ENCODE measurements at regions not wholly inside any gene's neighbourhood (a gene's known extent, or its start where the extent isn't known, plus 50 kb on each side); places are given as distances from the start of the nearest gene placed in this dataset.

GRCh38 chr4:159564615-159565014 is 461.7 kb downstream of the RAPGEF2 start:
- no peaks in the 10 kb centered on the region for H3K36me3 ChIP-seq (ENCODE audit: control insufficient read depth in 1 of 2, insufficient read depth in 2 of 2, low read length in 2 of 2)
- H3K27ac ChIP-seq (ENCODE audit: low read depth, low read length) = no peak overlapping the region
- no peak overlapping the region for H2BK5ac ChIP-seq (ENCODE audit: low read depth, low read length, poor library complexity)
- H2BK12ac ChIP-seq (ENCODE audit: low read length) = no peak overlapping the region
- no peak for DNase-seq
- H3K4me3 ChIP-seq (ENCODE audit: low read depth, low read length) = no peak overlapping the region
- H4K91ac ChIP-seq (ENCODE audit: low read depth, low read length) = no peak overlapping the region
- no peak overlapping the region for H3K4ac ChIP-seq (ENCODE audit: low read depth, low read length)
- no peak overlapping the region for H3K23ac ChIP-seq (ENCODE audit: low read length)
- no peak overlapping the region for H3K14ac ChIP-seq (ENCODE audit: low read length)
- H4K8ac ChIP-seq (ENCODE audit: low read depth, low read length) = no peak overlapping the region
- no peaks in the 10 kb centered on the region for H3K4me1 ChIP-seq (ENCODE audit: control insufficient read depth in 1 of 2, insufficient read depth in 2 of 2, low read length in 2 of 2)
- no CpG with 5 or more reads among the region's 5 CpGs for WGBS (ENCODE audit: extremely low coverage, insufficient coverage, insufficient read length)
- H3K4me2 ChIP-seq (ENCODE audit: low read length) = no peak overlapping the region
- H3K9ac ChIP-seq (ENCODE audit: low read length) = no peak overlapping the region
- no peak overlapping the region for H2AK5ac ChIP-seq (ENCODE audit: low read length)
- no peak overlapping the region for H2BK120ac ChIP-seq (ENCODE audit: insufficient read depth, low read length, poor library complexity)
- H2AFZ ChIP-seq (ENCODE audit: insufficient read depth, low read length, poor library complexity) = no peak overlapping the region
- H3K79me1 ChIP-seq (ENCODE audit: low read length) = no peaks in the 10 kb centered on the region
- no peaks in the 10 kb centered on the region for H3K9me3 ChIP-seq (ENCODE audit: insufficient read depth, low read depth, low read length)
- no peaks in the 10 kb centered on the region for H3K79me2 ChIP-seq (ENCODE audit: control insufficient read depth, insufficient read depth, low read length, poor library complexity)
- H4K12ac ChIP-seq (ENCODE audit: low read depth, low read length) = no peak overlapping the region
- no peaks in the 10 kb centered on the region for H3K27me3 ChIP-seq (ENCODE audit: insufficient read depth, low read length)
- no peak overlapping the region for H3K18ac ChIP-seq (ENCODE audit: low read length)

GRCh38 chr4:159566786-159567185 is 463.9 kb downstream of the RAPGEF2 start:
- no peak overlapping the region for H2BK12ac ChIP-seq (ENCODE audit: low read length)
- H3K4me1 ChIP-seq (ENCODE audit: control insufficient read depth in 1 of 2, insufficient read depth in 2 of 2, low read length in 2 of 2) = no peaks in the 10 kb centered on the region
- H3K36me3 ChIP-seq (ENCODE audit: control insufficient read depth in 1 of 2, insufficient read depth in 2 of 2, low read length in 2 of 2) = no peaks in the 10 kb centered on the region
- no peaks in the 10 kb centered on the region for H3K27me3 ChIP-seq (ENCODE audit: insufficient read depth, low read length)
- no peak overlapping the region for H2BK120ac ChIP-seq (ENCODE audit: insufficient read depth, low read length, poor library complexity)
- no peaks in the 10 kb centered on the region for H3K9me3 ChIP-seq (ENCODE audit: insufficient read depth, low read depth, low read length)
- H3K9ac ChIP-seq (ENCODE audit: low read length) = no peak overlapping the region
- no peak overlapping the region for H3K23ac ChIP-seq (ENCODE audit: low read length)
- H3K27ac ChIP-seq (ENCODE audit: low read depth, low read length) = no peak overlapping the region
- no peak overlapping the region for H2AFZ ChIP-seq (ENCODE audit: insufficient read depth, low read length, poor library complexity)
- H4K8ac ChIP-seq (ENCODE audit: low read depth, low read length) = no peak overlapping the region
- no peak for DNase-seq
- H2BK5ac ChIP-seq (ENCODE audit: low read depth, low read length, poor library complexity) = no peak overlapping the region
- H4K12ac ChIP-seq (ENCODE audit: low read depth, low read length) = no peak overlapping the region
- no peak overlapping the region for H3K4me2 ChIP-seq (ENCODE audit: low read length)
- no peak overlapping the region for H2AK5ac ChIP-seq (ENCODE audit: low read length)
- no peak overlapping the region for H4K91ac ChIP-seq (ENCODE audit: low read depth, low read length)
- no CpG with 5 or more reads among the region's 1 CpG for WGBS (ENCODE audit: extremely low coverage, insufficient coverage, insufficient read length)
- H3K14ac ChIP-seq (ENCODE audit: low read length) = no peak overlapping the region
- H3K18ac ChIP-seq (ENCODE audit: low read length) = no peak overlapping the region
- no peak overlapping the region for H3K4ac ChIP-seq (ENCODE audit: low read depth, low read length)
- no peak overlapping the region for H3K4me3 ChIP-seq (ENCODE audit: low read depth, low read length)
- H3K79me2 ChIP-seq (ENCODE audit: control insufficient read depth, insufficient read depth, low read length, poor library complexity) = no peaks in the 10 kb centered on the region
- H3K79me1 ChIP-seq (ENCODE audit: low read length) = no peaks in the 10 kb centered on the region

GRCh38 chr4:159577241-159577640 is 474.4 kb downstream of the RAPGEF2 start:
- Histone ChIP-seq H3K14ac (ENCODE audit: low read length) (no peak overlapping the region), H3K36me3 (ENCODE audit: control insufficient read depth in 1 of 2, insufficient read depth in 2 of 2, low read length in 2 of 2) (no peaks in the 10 kb centered on the region), H2AK5ac (ENCODE audit: low read length) (no peak overlapping the region), H3K23ac (ENCODE audit: low read length) (no peak overlapping the region), H4K8ac (ENCODE audit: low read depth, low read length) (no peak overlapping the region), H2BK5ac (ENCODE audit: low read depth, low read length, poor library complexity) (no peak overlapping the region), H3K9me3 (ENCODE audit: insufficient read depth, low read depth, low read length) (no peaks in the 10 kb centered on the region), H3K9ac (ENCODE audit: low read length) (no peak overlapping the region), H4K91ac (ENCODE audit: low read depth, low read length) (no peak overlapping the region), H4K12ac (ENCODE audit: low read depth, low read length) (no peak overlapping the region), H3K18ac (ENCODE audit: low read length) (no peak overlapping the region), H3K27ac (ENCODE audit: low read depth, low read length) (no peak overlapping the region), H3K4me3 (ENCODE audit: low read depth, low read length) (no peak overlapping the region), H3K79me2 (ENCODE audit: control insufficient read depth, insufficient read depth, low read length, poor library complexity) (no peaks in the 10 kb centered on the region), H3K4me1 (ENCODE audit: control insufficient read depth in 1 of 2, insufficient read depth in 2 of 2, low read length in 2 of 2) (no peaks in the 10 kb centered on the region), H3K4ac (ENCODE audit: low read depth, low read length) (no peak overlapping the region), H3K79me1 (ENCODE audit: low read length) (no peaks in the 10 kb centered on the region), H2BK12ac (ENCODE audit: low read length) (no peak overlapping the region), H3K27me3 (ENCODE audit: insufficient read depth, low read length) (no peaks in the 10 kb centered on the region), H2AFZ (ENCODE audit: insufficient read depth, low read length, poor library complexity) (no peak overlapping the region), H2BK120ac (ENCODE audit: insufficient read depth, low read length, poor library complexity) (no peak overlapping the region), H3K4me2 (ENCODE audit: low read length) (no peak overlapping the region)
- WGBS (ENCODE audit: extremely low coverage, insufficient coverage, insufficient read length) = no CpG with 5 or more reads among the region's 2 CpGs
- DNase-seq = no peak

- H4K12ac ChIP-seq (ENCODE audit: low read depth, low read length) = no peak overlapping the region
- H3K9ac ChIP-seq (ENCODE audit: low read length) = no peak overlapping the region
- no peak overlapping the region for H3K4ac ChIP-seq (ENCODE audit: low read depth, low read length)
- H3K18ac ChIP-seq (ENCODE audit: low read length) = no peak overlapping the region
- no peak overlapping the region for H2AFZ ChIP-seq (ENCODE audit: insufficient read depth, low read length, poor library complexity)
- H2BK12ac ChIP-seq (ENCODE audit: low read length) = no peak overlapping the region
- H3K79me1 ChIP-seq (ENCODE audit: low read length) = no peaks in the 10 kb centered on the region
- no peak overlapping the region for H3K27ac ChIP-seq (ENCODE audit: low read depth, low read length)
- H3K14ac ChIP-seq (ENCODE audit: low read length) = no peak overlapping the region
- DNase-seq = no peak
- no peaks in the 10 kb centered on the region for H3K36me3 ChIP-seq (ENCODE audit: control insufficient read depth in 1 of 2, insufficient read depth in 2 of 2, low read length in 2 of 2)
- H3K4me1 ChIP-seq (ENCODE audit: control insufficient read depth in 1 of 2, insufficient read depth in 2 of 2, low read length in 2 of 2) = no peaks in the 10 kb centered on the region
- H3K23ac ChIP-seq (ENCODE audit: low read length) = no peak overlapping the region
- H3K4me3 ChIP-seq (ENCODE audit: low read depth, low read length) = no peak overlapping the region
- no peak overlapping the region for H2BK5ac ChIP-seq (ENCODE audit: low read depth, low read length, poor library complexity)
- no peaks in the 10 kb centered on the region for H3K27me3 ChIP-seq (ENCODE audit: insufficient read depth, low read length)
- H2AK5ac ChIP-seq (ENCODE audit: low read length) = no peak overlapping the region
- no peak overlapping the region for H4K91ac ChIP-seq (ENCODE audit: low read depth, low read length)
- H4K8ac ChIP-seq (ENCODE audit: low read depth, low read length) = no peak overlapping the region
- peaks cover 3% of the 10 kb centered on the region for H3K9me3 ChIP-seq (ENCODE audit: insufficient read depth, low read depth, low read length)
- H2BK120ac ChIP-seq (ENCODE audit: insufficient read depth, low read length, poor library complexity) = no peak overlapping the region
- no peaks in the 10 kb centered on the region for H3K79me2 ChIP-seq (ENCODE audit: control insufficient read depth, insufficient read depth, low read length, poor library complexity)
- H3K4me2 ChIP-seq (ENCODE audit: low read length) = no peak overlapping the region
Measured at GRCh38 chr4:159582685-159583084, 479.8 kb downstream of the RAPGEF2 start.
